ENCODE measurements at regions not wholly inside any gene's neighbourhood (a gene's known extent, or its start where the extent isn't known, plus 50 kb on each side); places are given as distances from the start of the nearest gene placed in this dataset.
"Not testable (repeated sequence)": the region's sequence is repeated elsewhere in the genome, so short reads cannot be mapped to it uniquely, and the experiment has no call there.

DNA sequence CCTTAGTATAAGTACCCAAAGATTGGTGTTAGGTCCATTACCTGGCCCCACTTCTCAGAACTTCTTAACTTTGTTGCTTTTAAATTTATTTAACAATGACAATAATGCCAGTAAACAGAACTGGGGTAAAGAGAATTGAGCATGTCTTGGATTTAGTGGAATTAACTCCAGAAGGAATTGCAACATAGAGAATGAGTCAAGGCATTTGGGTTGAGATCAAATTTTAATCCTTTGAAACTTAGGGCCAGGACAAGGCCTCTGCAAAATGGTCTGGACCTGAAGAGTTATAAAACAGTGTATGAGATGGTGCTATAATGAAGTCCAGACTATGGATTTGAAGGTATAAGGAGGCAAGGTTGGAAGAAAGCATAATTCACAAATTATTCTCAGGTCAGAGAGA, 1030.4 kb downstream of the SLITRK5 start:
- DNase-seq (ENCODE audit: low read depth, low spot score), result no peak

DNA sequence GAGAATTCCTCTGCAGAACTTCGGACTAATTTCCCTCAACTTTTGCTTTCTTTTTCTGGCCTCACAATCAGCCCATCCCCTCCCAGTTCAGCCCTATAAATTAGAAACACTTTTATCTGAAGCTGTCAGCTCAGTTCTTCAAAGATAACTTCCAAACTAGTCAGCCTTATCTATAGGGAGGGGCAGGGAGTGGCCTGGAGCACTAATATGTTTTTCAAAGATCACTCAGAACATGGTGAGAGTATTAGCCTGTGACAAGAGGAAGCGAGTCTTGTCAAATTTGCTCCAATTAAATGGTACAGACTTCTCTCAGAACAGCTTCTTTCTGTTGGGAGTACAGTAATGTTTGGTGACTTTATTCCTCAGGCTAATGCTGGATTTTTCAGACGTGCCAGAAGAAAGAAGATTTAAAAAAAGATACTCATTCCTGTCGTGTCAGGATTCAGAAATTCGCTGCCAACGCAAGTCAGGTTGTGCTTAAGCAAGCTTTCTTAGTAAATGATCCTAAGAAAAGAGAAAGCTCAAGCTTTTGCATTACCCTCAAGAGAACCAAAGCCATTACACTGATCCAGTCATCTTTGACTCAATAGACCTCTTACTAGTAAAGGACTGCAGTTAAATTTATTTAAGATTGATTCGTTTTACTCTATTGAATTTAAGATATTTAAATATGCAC, 1033.6 kb downstream of the SLITRK5 start:
- DNase-seq (ENCODE audit: low read depth, low spot score), result no peak

DNA sequence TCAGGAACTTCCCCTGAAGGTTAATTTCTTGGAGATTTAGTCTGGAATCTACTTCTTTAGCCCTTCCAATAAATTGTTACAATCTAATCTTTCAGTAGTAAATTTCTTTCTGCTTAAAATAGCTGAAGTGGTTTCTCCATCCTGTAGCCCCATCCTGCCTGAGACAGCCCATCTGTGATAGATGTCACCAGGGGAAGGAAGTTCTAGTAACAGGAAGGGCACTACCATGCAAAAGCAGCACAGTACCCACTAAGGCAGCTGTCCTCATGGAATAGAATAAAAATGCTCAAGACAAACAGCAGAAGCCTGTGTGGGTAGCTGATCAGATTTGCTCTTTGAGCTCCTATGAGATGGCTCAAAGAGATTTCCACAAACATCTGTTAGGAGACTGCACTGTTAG, 1036.5 kb downstream of the SLITRK5 start:
- DNase-seq (ENCODE audit: low read depth, low spot score), result no peak

DNA sequence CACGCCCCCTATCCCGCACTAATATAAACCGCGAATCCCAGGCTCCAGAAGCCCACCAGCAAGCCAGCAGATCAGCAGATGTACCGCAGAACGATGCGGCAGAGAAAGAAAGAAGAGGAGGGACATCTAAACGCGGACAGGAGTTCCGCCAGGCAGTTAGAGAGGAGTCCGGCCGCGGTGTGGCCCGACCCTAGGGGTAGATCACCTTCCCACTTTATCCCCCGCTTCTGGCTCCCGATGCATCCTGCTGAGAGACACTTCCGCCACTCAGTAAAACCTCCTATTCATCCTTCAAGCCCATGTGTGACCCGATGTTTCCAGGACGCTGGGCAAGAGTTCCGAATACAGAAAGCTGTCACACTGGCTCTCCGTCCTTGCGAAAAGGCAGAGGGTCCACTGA, 1046.8 kb downstream of the SLITRK5 start:
- DNase-seq (ENCODE audit: low read depth, low spot score), result no peak

DNA sequence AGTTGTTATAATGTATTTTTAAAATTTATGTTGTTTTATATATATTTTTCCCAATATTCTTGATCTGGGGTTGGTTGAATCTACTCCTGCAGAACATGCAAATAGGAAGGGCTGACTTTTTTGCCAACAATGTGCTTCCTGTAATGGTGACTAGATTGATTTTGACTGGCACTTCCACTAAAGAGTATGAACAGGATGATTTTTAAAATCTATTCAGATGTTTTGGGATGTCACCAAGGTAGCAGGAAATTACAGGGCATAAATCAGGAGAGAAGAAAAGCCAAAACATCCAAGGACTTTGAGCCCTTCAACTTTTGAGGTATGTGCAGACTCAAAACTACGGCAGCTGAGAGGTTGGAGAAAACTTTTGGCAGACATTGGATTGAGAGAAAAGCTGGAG, 1047.6 kb downstream of the SLITRK5 start:
- DNase-seq (ENCODE audit: low read depth, low spot score), result no peak

DNA sequence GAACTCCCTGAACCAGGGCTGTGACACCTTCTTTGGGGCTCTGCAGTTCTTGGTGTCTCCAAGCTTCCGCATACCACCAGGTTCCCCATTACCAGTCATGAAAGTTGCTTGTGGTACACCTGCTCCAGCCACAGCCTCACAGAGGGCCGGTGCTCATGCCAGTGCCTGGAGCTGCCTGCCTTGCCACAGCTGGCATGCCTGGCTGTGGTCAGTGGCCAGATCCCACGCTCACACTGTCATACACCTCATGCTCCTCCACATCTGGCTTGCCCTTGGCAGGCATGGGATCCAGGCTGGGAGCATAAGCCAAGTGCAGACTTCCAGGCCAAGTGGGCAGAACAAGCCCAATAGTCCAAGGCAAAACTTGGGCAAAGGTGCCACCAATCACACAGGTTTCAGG, 1054.9 kb downstream of the SLITRK5 start:
- no peak for DNase-seq (ENCODE audit: low read depth, low spot score)

DNA sequence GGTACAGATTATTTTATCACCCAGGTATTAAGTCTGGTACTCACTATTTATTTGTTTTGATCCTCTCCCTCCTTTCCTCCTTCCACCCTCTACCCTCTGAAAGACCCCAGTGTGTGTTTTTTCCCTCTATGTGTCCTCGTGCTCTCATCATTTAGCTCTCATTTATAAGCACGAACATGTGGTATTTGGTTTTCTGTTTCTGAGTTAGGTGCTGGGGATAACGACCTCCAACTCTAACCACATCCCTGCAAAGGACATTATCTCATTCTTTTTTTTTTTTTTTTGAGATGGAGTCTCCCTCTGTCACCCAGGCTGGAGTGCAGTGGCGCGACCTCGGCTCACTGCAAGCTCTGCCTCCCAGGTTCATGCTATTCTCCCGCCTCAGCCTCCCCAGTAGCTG, 1056.1 kb downstream of the SLITRK5 start:
- not testable (repeated sequence) for DNase-seq (ENCODE audit: low read depth, low spot score)

DNA sequence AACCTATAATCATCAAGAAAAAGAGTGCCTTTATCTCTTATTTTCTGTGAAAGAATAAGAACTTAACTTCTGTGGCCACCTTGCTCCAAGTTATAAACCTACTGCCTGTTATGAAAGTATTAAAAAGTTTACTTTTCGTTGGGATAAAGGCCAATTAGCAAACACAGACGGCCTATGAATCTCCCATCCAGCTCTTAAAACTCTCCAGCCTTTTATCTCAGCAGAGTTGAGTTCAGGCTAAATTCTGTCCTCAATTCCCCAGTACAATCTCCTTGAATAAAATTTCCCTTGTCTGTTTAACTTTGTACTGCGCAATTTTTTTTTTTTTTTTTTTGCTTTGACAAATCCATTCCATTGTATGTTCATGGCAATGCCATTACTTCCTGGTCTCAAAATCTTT, 1058.4 kb downstream of the SLITRK5 start:
- DNase-seq (ENCODE audit: low read depth, low spot score), result no peak

DNA sequence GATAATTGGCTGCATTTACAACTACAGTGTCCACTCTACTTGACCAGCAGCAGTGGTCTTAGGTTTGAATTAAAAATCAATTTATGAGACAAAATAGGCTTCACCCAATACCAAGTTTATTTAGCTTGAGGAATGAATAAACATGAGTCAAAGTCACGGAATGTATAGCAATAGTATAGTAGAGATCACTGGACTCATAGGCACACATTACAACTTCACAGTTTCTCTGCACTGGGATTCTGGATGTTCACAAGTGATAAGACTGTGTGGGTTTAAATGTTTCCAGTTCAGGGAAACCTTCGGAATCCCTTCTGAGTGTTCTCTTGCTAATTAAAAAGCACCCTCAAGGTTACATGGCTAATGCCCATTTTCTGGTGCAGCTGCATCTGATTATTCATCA, 1064.9 kb downstream of the SLITRK5 start:
- no peak for DNase-seq (ENCODE audit: low read depth, low spot score)

DNA sequence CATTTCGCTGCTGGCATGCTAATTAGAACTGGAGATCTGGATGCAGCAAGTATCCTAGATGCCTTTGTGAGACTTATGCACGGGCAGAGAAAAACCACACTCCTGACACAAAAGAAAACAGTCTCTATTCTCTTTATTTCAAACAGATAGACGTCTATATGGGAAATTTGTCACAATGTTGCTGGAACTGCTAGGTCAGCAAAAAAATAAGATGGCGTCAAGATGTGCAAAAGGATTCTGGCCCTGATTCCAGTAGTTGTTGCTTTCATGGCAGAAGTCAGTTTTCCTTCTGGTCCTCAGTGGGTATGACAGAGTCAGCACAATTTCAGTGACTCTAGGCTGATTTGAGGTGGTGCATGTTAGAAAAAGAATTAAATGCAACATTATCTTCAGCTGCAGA, 1068.0 kb downstream of the SLITRK5 start:
- no peak for DNase-seq (ENCODE audit: low read depth, low spot score)

DNA sequence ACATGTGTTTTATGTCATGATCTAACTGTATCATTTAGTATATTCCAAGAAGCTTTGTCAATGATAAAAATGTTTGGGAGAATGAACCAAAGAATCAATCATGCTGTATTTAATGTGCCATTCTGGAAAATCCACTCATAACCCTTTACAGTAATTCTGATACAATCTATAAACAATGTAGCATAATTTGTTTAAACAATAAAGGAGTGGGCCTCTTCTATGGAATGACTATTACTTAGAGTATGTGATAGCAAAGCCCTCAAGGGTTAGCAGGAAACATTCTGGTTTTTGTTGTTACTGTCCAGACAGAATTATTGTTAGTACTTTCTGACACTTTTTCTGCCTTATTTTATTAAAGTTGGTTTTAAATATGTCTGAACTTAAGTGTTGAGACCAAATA, 1073.1 kb downstream of the SLITRK5 start:
- DNase-seq (ENCODE audit: low read depth, low spot score), result no peak

DNA sequence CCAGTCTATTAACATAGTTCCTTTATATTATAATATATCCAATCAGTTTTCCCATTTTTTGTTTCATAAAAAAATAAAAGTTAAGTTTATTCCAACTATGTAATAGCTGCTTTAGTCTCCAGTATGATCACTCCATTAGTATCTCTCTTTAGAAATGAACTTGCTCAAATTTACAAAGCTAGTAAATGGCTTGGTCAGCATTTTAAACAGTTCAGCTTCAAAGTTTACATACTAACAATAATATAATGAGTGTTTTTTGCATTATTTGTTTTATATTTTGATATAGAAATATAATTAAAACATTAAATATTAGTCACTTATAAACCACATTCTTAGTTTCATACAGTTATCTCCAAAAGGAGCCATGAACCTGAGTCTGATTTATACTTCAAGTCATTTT, 1073.8 kb downstream of the SLITRK5 start:
- DNase-seq (ENCODE audit: low read depth, low spot score), result no peak

DNA sequence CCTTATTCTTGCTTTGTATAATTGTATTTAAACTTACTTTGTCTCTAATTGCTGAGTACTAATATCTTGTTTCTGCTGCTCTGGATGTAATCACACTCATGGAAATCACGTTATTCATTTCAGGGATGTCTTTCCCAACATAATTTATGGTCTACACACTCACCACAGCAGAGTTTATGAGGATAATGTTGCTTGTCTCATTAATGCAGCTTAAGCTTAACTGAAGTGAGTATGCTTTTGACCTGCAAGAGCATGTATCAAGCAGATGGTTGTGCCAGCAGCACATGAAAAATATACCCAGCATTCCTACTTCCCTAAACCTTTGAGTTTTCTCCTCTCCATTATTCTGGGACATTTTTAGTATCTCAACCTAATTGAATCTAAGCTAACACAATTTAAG, 1080.9 kb downstream of the SLITRK5 start:
- no peak for DNase-seq (ENCODE audit: low read depth, low spot score)

DNA sequence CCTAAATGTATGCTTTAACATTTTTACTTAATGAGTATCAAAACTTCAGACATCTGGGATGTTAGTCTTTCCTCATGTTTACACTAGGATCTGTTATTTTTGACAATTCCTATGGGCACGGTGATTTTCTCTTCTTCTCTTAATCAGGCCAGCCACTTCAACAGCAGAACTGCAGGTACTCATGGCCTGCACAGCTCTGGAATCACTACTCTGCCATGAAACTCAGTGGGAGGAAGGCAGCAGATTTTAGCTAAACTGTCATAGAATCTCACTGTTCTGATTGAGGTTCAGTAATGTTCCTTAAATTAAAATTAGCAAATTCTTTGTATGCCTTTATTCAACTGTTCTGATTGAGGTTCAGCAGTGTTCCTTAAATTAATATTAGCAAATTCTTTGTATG, 1083.0 kb downstream of the SLITRK5 start:
- DNase-seq (ENCODE audit: low read depth, low spot score), result no peak

DNA sequence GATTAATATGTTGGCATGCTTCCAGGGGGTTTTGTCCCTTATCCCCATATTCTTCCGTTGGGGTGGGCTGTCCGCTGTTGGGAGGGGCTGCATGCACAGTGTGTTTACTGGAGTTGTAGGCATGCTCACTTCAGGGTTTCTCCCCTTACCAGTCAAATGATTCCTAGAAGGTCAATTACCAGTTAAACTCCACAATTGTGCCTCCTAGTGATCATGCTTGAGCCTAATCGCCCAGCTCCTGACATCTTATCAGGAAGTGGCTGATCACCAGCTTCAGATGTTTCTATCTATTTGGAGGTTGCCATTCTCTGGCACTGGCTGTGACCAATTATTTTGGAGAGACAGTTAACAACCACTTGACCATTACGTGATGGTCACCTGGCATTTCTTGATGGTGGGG, 1090.0 kb downstream of the SLITRK5 start:
- no peak for DNase-seq (ENCODE audit: low read depth, low spot score)

DNA sequence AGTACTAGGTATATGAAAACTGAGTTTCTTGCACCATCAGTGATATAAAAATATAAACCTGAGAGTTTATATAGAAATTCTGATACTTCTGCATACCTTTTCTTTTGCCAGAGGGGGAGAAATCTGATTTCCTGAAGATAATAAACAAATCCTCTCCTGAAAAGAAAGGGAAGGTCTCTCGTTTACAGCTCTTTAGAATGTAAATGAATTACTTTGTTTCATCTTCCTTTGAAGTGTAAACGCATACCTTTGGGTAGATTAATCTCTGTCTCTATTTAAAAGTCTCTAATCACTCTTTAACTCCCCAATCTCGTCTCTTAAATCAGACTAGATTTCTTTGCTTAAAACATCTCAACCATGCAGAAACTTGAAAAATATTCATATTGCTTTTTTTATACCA, 1092.9 kb downstream of the SLITRK5 start:
- DNase-seq (ENCODE audit: low read depth, low spot score), result no peak

DNA sequence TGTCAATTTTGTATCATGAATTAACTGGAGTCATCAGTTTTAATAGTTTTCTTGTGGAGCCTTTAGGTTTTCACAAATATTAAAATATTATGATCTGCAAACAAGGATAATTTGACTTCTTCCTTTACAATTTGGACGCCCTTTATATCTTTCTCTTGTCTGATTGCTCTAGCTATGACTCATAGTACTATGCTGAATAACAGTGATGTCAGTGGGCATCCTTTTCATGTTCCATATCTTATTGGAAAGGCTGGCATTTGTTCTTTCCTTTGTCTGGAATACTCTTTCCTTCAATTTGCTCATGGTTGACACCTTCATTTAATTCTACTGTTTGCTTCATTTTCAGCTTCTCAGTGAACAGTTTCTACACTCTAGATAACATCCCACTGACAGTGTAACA, 1129.3 kb downstream of the SLITRK5 start:
- DNase-seq (ENCODE audit: low read depth, low spot score), result no peak

DNA sequence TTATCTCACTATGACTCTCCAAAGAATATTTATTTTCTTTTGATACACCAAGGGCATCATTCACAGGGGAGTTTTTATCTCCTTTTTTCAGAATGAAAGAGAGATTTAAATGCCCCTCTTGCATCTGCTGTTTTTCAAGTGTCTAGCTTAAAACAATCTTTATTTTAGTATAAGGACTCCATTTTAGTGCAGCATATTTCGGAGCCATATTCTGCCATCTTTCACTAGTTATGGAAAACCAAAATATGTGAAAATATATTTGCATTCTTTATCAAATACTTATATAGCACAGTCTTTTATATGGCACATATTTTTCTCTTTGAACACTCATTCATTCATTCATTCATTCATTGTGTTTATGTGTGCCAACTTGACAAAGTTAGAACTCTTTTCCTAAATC, 1130.2 kb downstream of the SLITRK5 start:
- DNase-seq (ENCODE audit: low read depth, low spot score), result no peak

DNA sequence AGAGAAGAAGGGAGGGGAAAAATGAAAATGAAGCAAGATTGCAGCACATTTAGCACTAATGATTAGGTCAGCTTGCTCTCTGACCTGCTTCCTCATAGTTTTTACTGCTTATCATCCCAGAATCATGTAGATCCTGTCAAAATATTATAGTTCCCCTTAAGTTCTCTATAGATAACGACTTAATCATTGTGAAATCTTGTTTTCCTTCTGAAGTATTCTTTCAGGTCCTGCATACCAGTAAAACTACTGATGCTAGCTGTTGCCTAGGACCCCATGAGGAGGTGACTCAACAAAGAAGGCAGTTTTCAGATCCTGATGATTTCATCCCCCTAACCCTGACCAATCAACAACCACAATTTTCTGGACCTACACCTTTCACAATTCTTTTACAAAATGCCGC, 1131.7 kb downstream of the SLITRK5 start:
- no peak for DNase-seq (ENCODE audit: low read depth, low spot score)

DNA sequence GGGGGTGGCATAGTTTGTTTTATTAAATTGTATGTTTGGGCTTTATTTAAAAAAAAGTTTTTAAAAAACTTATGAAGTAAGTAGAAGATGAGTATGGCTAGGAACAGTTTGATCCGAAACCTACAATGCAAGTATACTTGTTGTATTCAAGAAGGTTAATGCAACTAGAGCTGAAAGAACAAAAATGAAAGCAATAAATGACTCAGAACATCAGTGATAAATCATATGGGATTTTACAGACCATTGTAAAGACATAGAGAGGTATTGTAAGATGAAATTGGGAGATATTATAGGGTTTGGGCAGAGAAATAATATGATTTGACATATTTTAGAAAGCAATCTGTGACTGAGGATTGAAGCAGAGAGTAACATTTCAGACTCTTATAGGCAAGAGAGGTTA, 1135.3 kb downstream of the SLITRK5 start:
- no peak for DNase-seq (ENCODE audit: low read depth, low spot score)

DNA sequence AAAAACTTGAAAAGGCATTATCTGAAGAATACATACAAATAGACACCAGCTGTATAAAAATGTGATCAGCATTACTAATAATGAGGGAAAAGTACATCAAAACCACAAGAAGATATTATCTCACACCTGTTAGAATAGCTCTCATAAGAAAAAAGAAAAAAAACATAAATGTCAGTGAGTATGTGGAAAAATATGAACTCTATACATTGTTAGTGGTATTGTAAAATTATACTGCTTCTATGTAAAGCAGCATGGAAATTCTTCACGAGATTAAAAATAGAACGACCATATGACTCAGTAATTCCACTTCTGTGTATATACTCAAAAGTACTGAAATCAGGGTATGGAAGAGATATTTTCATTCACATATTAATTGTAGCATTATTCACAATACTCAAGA, 1146.4 kb downstream of the SLITRK5 start:
- DNase-seq (ENCODE audit: low read depth, low spot score), result no peak

DNA sequence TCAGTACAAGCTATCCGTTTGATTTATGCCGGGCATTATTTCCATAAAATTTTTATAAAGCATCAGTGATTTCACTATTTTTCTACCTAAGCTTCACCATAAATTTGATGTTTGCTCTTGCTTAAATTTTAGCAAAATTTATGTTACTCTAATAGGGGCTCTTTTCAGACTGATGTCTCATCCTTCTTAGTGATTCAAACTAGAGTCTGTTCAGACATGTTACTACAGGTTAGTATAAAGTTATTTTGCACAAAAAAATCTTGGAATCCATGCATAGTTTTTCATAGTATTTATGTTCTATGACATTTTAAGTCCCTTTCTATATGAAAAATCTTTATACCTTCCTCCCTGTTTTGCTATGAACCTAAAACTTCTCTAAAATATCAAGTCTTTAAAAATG, 1151.9 kb downstream of the SLITRK5 start:
- DNase-seq (ENCODE audit: low read depth, low spot score), result no peak

DNA sequence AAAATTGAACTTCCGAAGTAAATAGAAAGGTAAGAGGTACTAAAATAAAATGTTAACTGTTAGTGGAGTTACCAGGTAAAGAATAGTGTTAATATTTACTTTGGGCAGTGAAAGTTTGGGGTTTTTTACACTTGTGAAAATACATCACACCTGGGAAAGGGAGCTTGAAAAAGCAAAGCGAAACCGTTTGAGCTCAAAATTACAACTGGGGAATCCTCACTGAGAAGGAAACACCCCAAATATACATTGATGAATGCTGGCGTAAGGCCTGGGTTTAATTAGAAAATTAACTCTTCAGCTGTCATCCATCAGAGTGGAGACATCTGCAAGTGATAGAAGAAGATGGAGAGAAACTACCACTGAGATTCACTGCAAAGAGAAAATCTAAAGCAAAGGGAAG, 1153.0 kb downstream of the SLITRK5 start:
- DNase-seq (ENCODE audit: low read depth, low spot score), result no peak

DNA sequence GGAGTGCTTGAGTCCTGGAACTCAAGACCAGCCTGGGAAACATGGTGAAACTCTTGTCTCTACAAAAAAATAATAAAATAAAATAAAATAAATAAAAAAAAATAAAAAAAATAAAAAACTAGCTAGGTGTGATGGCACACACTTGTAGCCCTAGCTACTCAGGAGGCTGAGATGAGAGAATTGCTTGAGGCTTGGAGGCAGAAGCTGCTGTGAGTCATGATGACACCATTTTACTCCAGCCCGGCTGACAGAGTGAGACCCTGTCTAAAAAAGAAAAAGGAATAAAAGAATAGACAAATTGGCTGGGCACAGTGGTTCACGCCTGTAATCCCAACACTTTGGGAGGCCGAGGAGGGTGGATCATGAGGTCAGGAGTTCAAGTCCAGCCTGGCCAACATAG, 1168.9 kb downstream of the SLITRK5 start:
- no peak for DNase-seq (ENCODE audit: low read depth, low spot score)

Data from pulmonary artery endothelial cell (primary cell).